K562 (cell line): ENCODE measurements at regions not wholly inside any gene's neighbourhood (a gene's known extent, or its start where the extent isn't known, plus 50 kb on each side); places are given as distances from the start of the nearest gene placed in this dataset.

Experiments
- CTCF ChIP-seq, 3 experiments: IDR thresholded peaks in 2 of 3; conservative IDR thresholded peaks in 1 of 3; 2 replicates each; pipeline ENCODE4 v1.5.1; 2011 to 2012; ENCODE audit warnings: low read length in 3 of 3, mild to moderate bottlenecking in 3 of 3, control low read depth in 2 of 3, improper control_type of control experiment in 1 of 3, inconsistent platforms in 1 of 3, low read depth in 1 of 3, mixed read lengths in 1 of 3, moderate library complexity in 1 of 3; ENCODE audit not compliant: insufficient read depth in 2 of 3
- EZH2 ChIP-seq: IDR thresholded peaks from 2 replicates; pipeline ENCODE4 v1.6.1; 2012; ENCODE audit warnings: low read depth, mild to moderate bottlenecking, inconsistent platforms, low read length, borderline replicate concordance
- POLR2A ChIP-seq: fragments of 450-650 bp; conservative IDR thresholded peaks from 2 replicates; pipeline ENCODE4 v1.6.1; 2016
- USF1 ChIP-seq: sonication (generic); formaldehyde crosslinking; IDR thresholded peaks from 2 replicates; pipeline ENCODE4 v1.9.0; 2022; ENCODE audit warnings: mild to moderate bottlenecking, missing genetic modification reagents
- ZBTB49 ChIP-seq: sonication (generic); formaldehyde crosslinking; IDR thresholded peaks from 2 replicates; pipeline ENCODE4 v1.8.0; 2022; ENCODE audit warnings: missing genetic modification reagents, mild to moderate bottlenecking, borderline replicate concordance
- ZNF696 ChIP-seq: fragments of 250-450 bp; sonication (Bioruptor Pico); conservative IDR thresholded peaks from 2 replicates; pipeline ENCODE4 v1.4.0; 2020; ENCODE audit warnings: mild to moderate bottlenecking, moderate library complexity

GRCh38 chr14:97306133-97306759 lies 509.1 kb downstream of the VRK1 start:
- TF ChIP-seq EZH2, result no peak
- TF ChIP-seq ZNF696 (CRISPR knock-in tag), result no peak
- no peak for TF ChIP-seq ZBTB49 (CRISPR knock-in tag)
- TF ChIP-seq USF1, result no peak
- TF ChIP-seq POLR2A, result no peak
- TF ChIP-seq CTCF (IDR thresholded peaks at IDR 0.05 in 2 of 3, conservative IDR thresholded peaks at IDR 0.05 in 1 of 3; ENCODE audit: insufficient read depth in 2 of 3, low read depth in 1 of 3, low read length in 3 of 3), result no peak
